ENCODE measurements at regions not wholly inside any gene's neighbourhood (a gene's known extent, or its start where the extent isn't known, plus 50 kb on each side); places are given as distances from the start of the nearest gene placed in this dataset.
A peak's percentile ranks its signal among the peaks of the same experiment; 100 is the strongest.

DNA sequence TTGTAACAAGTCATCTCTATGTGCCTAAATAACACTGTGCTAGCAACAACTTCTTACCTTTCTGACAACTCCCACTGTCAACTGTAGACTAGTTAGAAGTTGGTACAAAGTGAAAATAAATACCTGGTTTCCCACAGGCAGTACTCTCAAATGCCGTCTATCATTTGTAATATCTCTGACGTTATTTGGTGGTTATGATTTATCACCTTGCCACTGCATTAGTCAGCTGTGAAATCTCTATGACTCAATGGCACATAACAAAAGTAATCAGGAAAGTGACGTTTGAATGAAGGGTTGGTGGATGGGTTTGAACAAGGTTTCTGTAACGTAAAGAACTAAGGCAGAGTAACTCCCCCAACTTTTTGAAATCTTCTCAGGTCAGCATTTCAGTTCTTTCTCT is 592.3 kb downstream of the MAT2B start:
- intact Hi-C loops (cut with micrococcal nuclease) = loop anchor here (5.0 kb wide), 1 partner anchor 240 kb away; no protein-coding TSS in a partner anchor
- H3K4me3 Mint-ChIP-seq (ENCODE audit: unreplicated experiment) = no peak overlapping the region
- H3K9me3 Mint-ChIP-seq (ENCODE audit: unreplicated experiment) = no peaks in the 10 kb centered on the region
- ChIA-PET CTCF (interaction anchor here (0.6 kb wide), 1 partner anchor 934 kb away, joined by 3 read pairs; no protein-coding TSS in a partner anchor), POLR2A (interaction anchor here (0.7 kb wide), 1 partner anchor 774 kb away, joined by 5 read pairs; no protein-coding TSS in a partner anchor)
- no peaks in the 10 kb centered on the region for H3K36me3 Mint-ChIP-seq (ENCODE audit: insufficient read depth, unreplicated experiment)
- no peak for TF ChIP-seq CTCF (IDR thresholded peaks at IDR 0.05; ENCODE audit: unreplicated experiment)
- DNase-seq (ENCODE audit: unreplicated experiment) = peak; percentile 81
- H3K27me3 Mint-ChIP-seq (ENCODE audit: insufficient read depth, unreplicated experiment) = no peaks in the 10 kb centered on the region
- peaks cover 7% of the 10 kb centered on the region for H3K4me1 Mint-ChIP-seq (ENCODE audit: insufficient read depth, unreplicated experiment)
- BruUV-seq (replicated peaks) = no TSS peak
- peak overlapping the region; percentile 58 for H3K27ac Mint-ChIP-seq (ENCODE audit: low read depth, unreplicated experiment)

GRCh38 chr5:164098531-164098930 is 593.1 kb downstream of the MAT2B start:
- BruUV-seq (replicated peaks) = no TSS peak
- H3K4me1 Mint-ChIP-seq (ENCODE audit: insufficient read depth, unreplicated experiment) = peaks cover 7% of the 10 kb centered on the region
- no peaks in the 10 kb centered on the region for H3K27me3 Mint-ChIP-seq (ENCODE audit: insufficient read depth, unreplicated experiment)
- H3K9me3 Mint-ChIP-seq (ENCODE audit: unreplicated experiment) = no peaks in the 10 kb centered on the region
- no peak for DNase-seq (ENCODE audit: unreplicated experiment)
- no peak for TF ChIP-seq CTCF (IDR thresholded peaks at IDR 0.05; ENCODE audit: unreplicated experiment)
- no peak overlapping the region for H3K4me3 Mint-ChIP-seq (ENCODE audit: unreplicated experiment)
- intact Hi-C loops (cut with micrococcal nuclease) = loop anchor here (5.0 kb wide), 1 partner anchor 239 kb away; no protein-coding TSS in a partner anchor
- CTCF ChIA-PET = interaction anchor here (0.6 kb wide), 1 partner anchor 43 kb away, joined by 6 read pairs; no protein-coding TSS in a partner anchor
- POLR2A ChIA-PET = no interaction called here
- H3K36me3 Mint-ChIP-seq (ENCODE audit: insufficient read depth, unreplicated experiment) = no peaks in the 10 kb centered on the region
- no peak overlapping the region for H3K27ac Mint-ChIP-seq (ENCODE audit: low read depth, unreplicated experiment)

GRCh38 chr5:164098979-164099378 is 593.6 kb downstream of the MAT2B start:
- peaks cover 7% of the 10 kb centered on the region for H3K4me1 Mint-ChIP-seq (ENCODE audit: insufficient read depth, unreplicated experiment)
- no peaks in the 10 kb centered on the region for H3K36me3 Mint-ChIP-seq (ENCODE audit: insufficient read depth, unreplicated experiment)
- ChIA-PET CTCF (interaction anchor here (0.5 to 0.6 kb wide), 2 partner anchors 43 to 388 kb away, joined by 5 to 6 read pairs; no protein-coding TSS in a partner anchor), POLR2A (no interaction called here)
- peaks cover 1% of the 10 kb centered on the region for H3K9me3 Mint-ChIP-seq (ENCODE audit: unreplicated experiment)
- no TSS peak for BruUV-seq (replicated peaks)
- no peak overlapping the region for H3K27ac Mint-ChIP-seq (ENCODE audit: low read depth, unreplicated experiment)
- intact Hi-C loops (cut with micrococcal nuclease) = loop anchor here (5.0 kb wide), 1 partner anchor 238 kb away; no protein-coding TSS in a partner anchor
- no peak for DNase-seq (ENCODE audit: unreplicated experiment)
- no peak overlapping the region for H3K4me3 Mint-ChIP-seq (ENCODE audit: unreplicated experiment)
- H3K27me3 Mint-ChIP-seq (ENCODE audit: insufficient read depth, unreplicated experiment) = no peaks in the 10 kb centered on the region
- TF ChIP-seq CTCF (IDR thresholded peaks at IDR 0.05; ENCODE audit: unreplicated experiment) = no peak

- no peak for DNase-seq (ENCODE audit: unreplicated experiment)
- intact Hi-C loops (cut with micrococcal nuclease) = no loop called here
- H3K27ac Mint-ChIP-seq (ENCODE audit: low read depth, unreplicated experiment) = no peak overlapping the region
- H3K27me3 Mint-ChIP-seq (ENCODE audit: insufficient read depth, unreplicated experiment) = no peaks in the 10 kb centered on the region
- ChIA-PET POLR2A (no interaction called here), CTCF (no interaction called here)
- H3K36me3 Mint-ChIP-seq (ENCODE audit: insufficient read depth, unreplicated experiment) = no peaks in the 10 kb centered on the region
- peaks cover 24% of the 10 kb centered on the region for H3K4me1 Mint-ChIP-seq (ENCODE audit: insufficient read depth, unreplicated experiment)
- H3K9me3 Mint-ChIP-seq (ENCODE audit: unreplicated experiment) = no peaks in the 10 kb centered on the region
- no TSS peak for BruUV-seq (replicated peaks)
- H3K4me3 Mint-ChIP-seq (ENCODE audit: unreplicated experiment) = no peak overlapping the region
- TF ChIP-seq CTCF (IDR thresholded peaks at IDR 0.05; ENCODE audit: unreplicated experiment) = no peak
Measured at GRCh38 chr5:164115420-164115819, 610.0 kb downstream of the MAT2B start.

Data from MCF 10A (cell line).